ENCODE measurements at regions not wholly inside any gene's neighbourhood (a gene's known extent, or its start where the extent isn't known, plus 50 kb on each side); places are given as distances from the start of the nearest gene placed in this dataset.
A peak's percentile ranks its signal among the peaks of the same experiment; 100 is the strongest.
"Not testable (repeated sequence)": the region's sequence is repeated elsewhere in the genome, so short reads cannot be mapped to it uniquely, and the experiment has no call there.

DNA sequence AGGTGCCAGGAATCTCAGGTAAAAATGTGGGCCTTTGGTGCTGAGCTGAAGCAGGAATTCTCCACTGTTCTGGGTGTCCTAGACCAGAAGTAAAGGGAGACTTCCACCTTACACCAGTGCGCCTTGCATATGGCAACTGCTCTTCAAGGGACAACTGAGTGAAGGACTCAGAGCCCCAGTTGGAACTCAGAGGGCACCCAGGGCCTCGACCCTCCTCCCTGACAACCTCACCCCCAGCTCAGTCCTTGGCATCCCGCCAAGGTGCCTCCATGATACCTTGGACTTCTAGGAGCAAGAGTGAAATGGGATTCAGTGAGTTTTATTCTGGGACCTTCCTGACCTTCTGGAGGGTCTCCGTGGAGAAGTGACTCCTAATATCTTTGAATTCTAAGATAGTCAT, 140.3 kb downstream of the GPCPD1 start:
- Mint-ChIP-seq H3K27ac (no peak overlapping the region), H3K36me3 (no peaks in the 10 kb centered on the region), H3K9me3 (no peaks in the 10 kb centered on the region), H3K4me3 (no peak overlapping the region), H3K27me3 (peaks cover 5% of the 10 kb centered on the region), H3K4me1 (no peaks in the 10 kb centered on the region)
- ATAC-seq (ENCODE audit: low read depth), result no peak
- no peak for DNase-seq (ENCODE audit: low spot score in 2 of 2)

DNA sequence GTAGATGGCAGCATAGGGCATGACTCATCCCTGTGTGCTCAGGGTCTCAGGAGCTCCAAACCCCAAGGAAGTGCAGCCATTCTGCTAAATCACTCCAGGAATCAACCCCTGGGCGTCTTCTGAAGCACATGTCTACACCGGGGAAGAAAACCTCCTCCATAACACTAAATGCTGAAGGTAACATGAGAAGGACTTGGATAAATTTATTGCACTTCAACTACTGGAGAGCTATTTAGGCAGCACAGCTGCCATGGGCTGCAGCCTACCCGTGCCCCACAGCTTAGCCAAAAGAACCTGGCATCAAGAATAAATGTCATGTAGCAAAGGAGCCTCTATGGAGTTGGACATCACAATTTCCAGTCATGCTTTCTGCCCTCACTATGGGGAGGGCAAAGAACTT, 141.7 kb downstream of the GPCPD1 start:
- H3K4me1 Mint-ChIP-seq, result no peaks in the 10 kb centered on the region
- H3K27ac Mint-ChIP-seq, result no peak overlapping the region
- ATAC-seq (ENCODE audit: low read depth) (no peak), DNase-seq (ENCODE audit: low spot score in 2 of 2) (no peak)
- H3K27me3 Mint-ChIP-seq, result peaks cover 9% of the 10 kb centered on the region
- H3K9me3 Mint-ChIP-seq, result peaks cover 3% of the 10 kb centered on the region
- H3K4me3 Mint-ChIP-seq, result no peak overlapping the region
- no peaks in the 10 kb centered on the region for H3K36me3 Mint-ChIP-seq

DNA sequence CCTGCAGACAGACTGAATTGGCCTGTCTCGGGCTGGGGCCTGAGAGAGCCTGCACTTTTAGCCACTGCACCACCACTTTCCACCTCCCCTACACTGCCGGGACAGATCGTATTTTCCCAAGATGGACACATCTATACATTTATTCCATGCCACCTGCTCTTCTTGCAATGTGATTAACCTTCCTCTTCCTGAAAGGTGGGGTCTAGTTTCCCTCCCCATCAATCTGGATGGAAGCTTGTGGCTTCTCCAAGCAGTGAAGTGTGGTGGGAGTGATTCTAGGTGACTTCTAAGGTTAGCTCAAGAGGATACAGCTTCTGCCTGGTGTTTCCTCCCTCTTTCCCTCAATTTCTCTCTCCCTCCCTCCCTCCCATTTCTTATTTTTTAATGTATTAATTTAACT, 143.7 kb downstream of the GPCPD1 start:
- peaks cover 9% of the 10 kb centered on the region for H3K27me3 Mint-ChIP-seq
- no peak for DNase-seq (ENCODE audit: low spot score in 2 of 2)
- no peak for ATAC-seq (ENCODE audit: low read depth)

DNA sequence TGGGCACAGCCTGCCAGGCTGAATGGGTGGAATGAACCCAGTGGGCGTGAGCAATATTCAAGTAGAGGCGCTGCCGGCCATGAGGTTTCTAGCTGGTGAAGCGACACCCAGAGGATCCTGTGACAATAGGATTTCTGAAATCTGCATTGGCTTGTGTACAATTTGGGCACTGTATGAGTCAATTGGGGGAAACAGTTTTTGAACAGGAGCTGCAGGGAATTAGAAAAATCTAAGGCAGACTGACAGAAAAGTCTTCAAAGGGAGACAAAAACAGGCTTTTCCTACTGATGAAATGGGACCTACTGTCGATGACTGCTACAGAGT, 145.2 kb downstream of the GPCPD1 start:
- Mint-ChIP-seq H3K36me3 (no peaks in the 10 kb centered on the region), H3K4me1 (no peaks in the 10 kb centered on the region), H3K27me3 (peaks cover 14% of the 10 kb centered on the region), H3K9me3 (peaks cover 7% of the 10 kb centered on the region), H3K27ac (no peak overlapping the region), H3K4me3 (no peak overlapping the region)
- DNase-seq (ENCODE audit: low spot score in 2 of 2) (no peak), ATAC-seq (ENCODE audit: low read depth) (no peak)

More for the DNA sequence above, 143.7 kb downstream of the GPCPD1 start:
- no peaks in the 10 kb centered on the region for H3K36me3 Mint-ChIP-seq
- peaks cover 3% of the 10 kb centered on the region for H3K9me3 Mint-ChIP-seq
- H3K4me1 Mint-ChIP-seq, result no peaks in the 10 kb centered on the region
- no peak overlapping the region for H3K27ac Mint-ChIP-seq
- H3K4me3 Mint-ChIP-seq, result no peak overlapping the region

DNA sequence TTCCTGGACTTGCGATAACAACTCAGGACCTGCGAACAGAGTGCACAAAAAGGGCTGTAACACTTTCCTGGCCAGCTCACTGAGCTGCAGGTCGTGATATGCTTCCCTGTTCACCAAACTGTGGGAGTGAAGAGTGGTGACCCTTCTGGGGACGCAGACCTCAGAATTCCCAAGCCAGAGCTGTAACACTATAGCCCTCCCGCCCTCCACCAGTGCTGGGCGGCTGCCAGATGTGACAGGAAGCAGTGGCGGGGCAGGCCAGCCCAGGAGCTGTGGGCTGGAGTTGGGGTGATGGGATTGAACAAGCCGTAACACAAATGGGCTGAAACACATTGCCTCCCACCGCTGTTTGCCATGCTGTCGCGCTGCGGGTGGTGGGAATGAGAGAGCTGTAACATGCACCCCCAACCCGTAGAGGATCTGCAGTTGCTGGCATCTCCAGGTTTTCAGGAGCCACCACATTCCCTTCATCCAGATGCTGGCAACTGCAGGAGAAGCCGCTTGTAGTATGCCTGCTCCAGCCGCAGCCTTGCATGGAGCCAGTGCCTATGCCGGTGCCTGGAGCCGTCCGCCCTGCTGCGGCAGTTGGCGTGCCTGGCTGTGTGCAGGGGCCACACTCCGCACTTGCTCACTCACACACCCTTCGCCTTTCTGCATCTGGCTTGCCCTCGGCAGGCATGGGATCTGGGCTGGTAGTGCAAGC, 145.8 kb downstream of the GPCPD1 start:
- DNase-seq (ENCODE audit: low spot score in 2 of 2), result no peak
- Mint-ChIP-seq H3K4me3 (no peak overlapping the region), H3K27ac (no peak overlapping the region), H3K27me3 (peaks cover 14% of the 10 kb centered on the region), H3K4me1 (no peaks in the 10 kb centered on the region), H3K9me3 (peaks cover 10% of the 10 kb centered on the region), H3K36me3 (no peaks in the 10 kb centered on the region)
- no peak for ATAC-seq (ENCODE audit: low read depth)

- no peaks in the 10 kb centered on the region for H3K36me3 Mint-ChIP-seq
- peaks cover 12% of the 10 kb centered on the region for H3K9me3 Mint-ChIP-seq
- H3K4me3 Mint-ChIP-seq, result no peak overlapping the region
- no peak overlapping the region for H3K27ac Mint-ChIP-seq
- no peaks in the 10 kb centered on the region for H3K4me1 Mint-ChIP-seq
- peaks cover 14% of the 10 kb centered on the region for H3K27me3 Mint-ChIP-seq
- DNase-seq (ENCODE audit: low spot score in 2 of 2) (no peak), ATAC-seq (ENCODE audit: low read depth) (no peak)
Observed at GRCh38 chr20:5463007-5463686, 146.4 kb upstream of the PROKR2 start.

- not testable (repeated sequence) for H3K4me3 Mint-ChIP-seq; DNase-seq (ENCODE audit: low spot score in 2 of 2); H3K9me3 Mint-ChIP-seq; H3K4me1 Mint-ChIP-seq; H3K27ac Mint-ChIP-seq; ATAC-seq (ENCODE audit: low read depth); H3K27me3 Mint-ChIP-seq; H3K36me3 Mint-ChIP-seq
Observed at GRCh38 chr20:5453745-5454144, 137.0 kb upstream of the PROKR2 start.

DNA sequence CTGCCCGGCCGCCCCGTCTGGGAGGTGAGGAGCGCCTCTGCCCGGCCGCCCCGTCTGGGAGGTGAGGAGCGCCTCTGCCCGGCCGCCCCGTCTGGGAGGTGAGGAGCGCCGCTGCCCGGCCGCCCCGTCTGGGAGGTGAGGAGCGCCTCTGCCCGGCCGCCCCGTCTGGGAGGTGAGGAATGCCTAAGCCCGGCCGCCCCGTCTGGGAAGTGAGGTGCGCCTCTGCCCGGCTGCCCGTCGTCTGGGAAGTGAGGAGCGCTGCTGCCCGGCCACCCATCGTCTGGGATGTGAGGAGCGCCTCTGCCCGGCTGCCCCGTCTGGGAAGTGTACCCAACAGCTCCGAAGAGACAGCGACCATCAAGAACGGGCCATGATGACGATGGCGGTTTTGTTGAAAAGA, 136.6 kb upstream of the PROKR2 start:
- H3K27me3 Mint-ChIP-seq; H3K27ac Mint-ChIP-seq; H3K9me3 Mint-ChIP-seq; DNase-seq (ENCODE audit: low spot score in 2 of 2); ATAC-seq (ENCODE audit: low read depth); H3K4me3 Mint-ChIP-seq; H3K4me1 Mint-ChIP-seq; H3K36me3 Mint-ChIP-seq: not testable (repeated sequence)

DNA sequence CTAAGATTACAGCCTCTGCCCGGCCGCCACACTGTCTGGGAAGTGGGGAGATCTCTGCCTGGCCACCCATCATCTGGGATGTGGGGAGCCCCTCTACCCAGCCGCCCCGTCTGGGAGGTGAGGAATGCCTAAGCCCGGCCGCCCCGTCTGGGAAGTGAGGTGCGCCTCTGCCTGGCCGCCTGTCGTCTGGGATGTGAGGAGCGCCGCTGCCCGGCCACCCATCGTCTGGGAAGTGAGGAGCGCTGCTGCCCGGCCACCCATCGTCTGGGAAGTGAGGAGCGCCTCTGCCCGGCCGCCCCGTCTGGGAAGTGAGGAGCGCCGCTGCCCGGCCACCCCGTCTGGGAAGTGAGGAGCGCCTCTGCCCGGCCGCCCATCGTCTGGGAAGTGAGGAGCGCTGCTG, 135.9 kb upstream of the PROKR2 start:
- ATAC-seq (ENCODE audit: low read depth); H3K27ac Mint-ChIP-seq; H3K4me3 Mint-ChIP-seq; DNase-seq (ENCODE audit: low spot score in 2 of 2); H3K4me1 Mint-ChIP-seq; H3K36me3 Mint-ChIP-seq; H3K27me3 Mint-ChIP-seq; H3K9me3 Mint-ChIP-seq: not testable (repeated sequence)

- H3K27ac Mint-ChIP-seq; ATAC-seq (ENCODE audit: low read depth); H3K9me3 Mint-ChIP-seq; H3K4me1 Mint-ChIP-seq; DNase-seq (ENCODE audit: low spot score in 2 of 2); H3K27me3 Mint-ChIP-seq; H3K36me3 Mint-ChIP-seq; H3K4me3 Mint-ChIP-seq: not testable (repeated sequence)
Observed at GRCh38 chr20:5452286-5452685, 135.5 kb upstream of the PROKR2 start.

- Mint-ChIP-seq H3K27me3 (peaks cover 2% of the 10 kb centered on the region), H3K9me3 (no peaks in the 10 kb centered on the region), H3K27ac (no peak overlapping the region), H3K4me1 (peaks cover 2% of the 10 kb centered on the region), H3K4me3 (no peak overlapping the region), H3K36me3 (no peaks in the 10 kb centered on the region)
- DNase-seq (ENCODE audit: low spot score in 2 of 2), result no peak
- ATAC-seq (ENCODE audit: low read depth), result no peak
Observed at GRCh38 chr20:5451643-5452210, 135.0 kb upstream of the PROKR2 start.

DNA sequence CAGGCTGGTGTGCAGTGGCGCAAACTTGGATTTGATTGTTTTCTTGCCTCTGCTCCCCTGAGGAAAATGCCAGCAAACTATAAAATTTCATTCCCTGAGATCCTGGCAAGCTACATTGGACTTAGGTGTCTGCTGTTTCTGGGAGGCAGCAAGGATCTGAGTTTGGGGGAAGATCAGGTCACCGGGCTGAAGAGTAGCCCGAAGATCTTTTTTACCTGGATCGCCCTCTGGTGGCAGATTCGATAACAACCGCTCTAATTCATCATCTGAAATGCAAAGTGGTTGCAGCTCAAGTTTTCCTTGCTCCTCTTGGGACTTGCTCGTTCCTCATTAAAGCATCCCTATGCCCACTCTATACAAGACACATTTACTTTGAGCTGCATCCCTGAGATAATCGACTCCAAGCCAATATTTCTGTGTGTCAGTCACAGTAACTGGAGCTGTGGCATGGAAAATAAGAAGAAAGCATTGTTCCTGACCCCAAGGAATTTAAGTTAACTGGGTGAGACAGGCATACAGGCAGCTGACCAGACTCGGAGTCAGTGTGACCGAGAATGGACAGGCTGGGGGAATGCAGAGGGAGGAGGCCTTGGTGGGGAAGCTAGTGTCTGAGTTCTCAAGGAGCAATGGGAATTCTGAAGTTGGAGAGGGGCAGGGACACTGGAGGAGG, 131.8 kb upstream of the PROKR2 start:
- peaks cover 8% of the 10 kb centered on the region for H3K27me3 Mint-ChIP-seq
- no peaks in the 10 kb centered on the region for H3K36me3 Mint-ChIP-seq
- no peaks in the 10 kb centered on the region for H3K9me3 Mint-ChIP-seq
- no peak overlapping the region for H3K4me3 Mint-ChIP-seq
- H3K4me1 Mint-ChIP-seq, result peaks cover 2% of the 10 kb centered on the region
- DNase-seq (ENCODE audit: low spot score in 2 of 2) (peak; percentile 37 to 54), ATAC-seq (ENCODE audit: low read depth) (no peak)
- H3K27ac Mint-ChIP-seq, result no peak overlapping the region

DNA sequence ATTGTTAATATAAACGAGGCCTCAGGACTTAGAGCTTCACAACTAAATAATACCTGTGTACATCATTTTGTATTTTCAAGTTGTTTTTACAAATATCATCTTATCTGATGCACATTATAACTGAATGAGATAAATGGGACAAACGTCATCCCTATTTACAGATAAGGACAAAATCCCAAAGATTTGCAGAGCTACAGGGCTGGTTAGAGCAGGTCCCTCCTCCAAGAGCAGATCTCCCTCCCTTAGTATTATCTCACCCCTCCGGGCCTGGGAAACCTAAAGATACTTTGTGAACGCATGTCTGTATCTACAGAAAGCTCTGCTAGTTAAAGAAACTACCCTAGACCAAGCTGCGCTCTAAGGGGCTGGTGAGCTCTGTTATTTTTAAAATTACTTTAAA, 130.4 kb upstream of the PROKR2 start:
- DNase-seq (ENCODE audit: low spot score in 2 of 2), result no peak
- peaks cover 2% of the 10 kb centered on the region for H3K4me1 Mint-ChIP-seq
- no peak for ATAC-seq (ENCODE audit: low read depth)
- H3K27me3 Mint-ChIP-seq, result peaks cover 11% of the 10 kb centered on the region
- H3K4me3 Mint-ChIP-seq, result no peak overlapping the region
- no peaks in the 10 kb centered on the region for H3K9me3 Mint-ChIP-seq
- H3K36me3 Mint-ChIP-seq, result no peaks in the 10 kb centered on the region
- no peak overlapping the region for H3K27ac Mint-ChIP-seq

DNA sequence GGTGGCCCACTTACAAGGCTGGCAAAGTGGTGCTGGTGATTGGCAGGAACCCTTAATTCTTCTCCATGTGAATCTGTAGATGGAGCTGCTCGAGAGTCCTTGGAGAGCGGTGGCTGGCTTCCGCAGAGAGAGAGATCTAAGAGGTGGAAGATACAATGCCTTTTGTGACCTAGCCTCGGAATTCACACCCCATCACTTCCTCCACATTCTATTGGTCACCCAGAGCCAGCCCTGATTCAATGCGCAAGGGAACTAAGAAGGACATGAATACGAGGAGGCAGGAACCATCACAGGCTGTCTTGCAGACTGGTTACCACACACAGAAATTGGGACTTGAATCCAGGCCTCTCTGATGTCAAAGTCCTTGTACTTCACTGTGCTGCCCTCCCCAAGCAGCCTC, 128.9 kb upstream of the PROKR2 start:
- Mint-ChIP-seq H3K27me3 (peaks cover 13% of the 10 kb centered on the region), H3K4me1 (peaks cover 2% of the 10 kb centered on the region)
- DNase-seq (ENCODE audit: low spot score in 2 of 2), result no peak

More for the DNA sequence above, 128.9 kb upstream of the PROKR2 start:
- Mint-ChIP-seq H3K9me3 (no peaks in the 10 kb centered on the region), H3K27ac (no peak overlapping the region), H3K4me3 (no peak overlapping the region), H3K36me3 (no peaks in the 10 kb centered on the region)
- no peak for ATAC-seq (ENCODE audit: low read depth)

Data from memory B cell (primary cell).